ENCODE measurements at regions not wholly inside any gene's neighbourhood (a gene's known extent, or its start where the extent isn't known, plus 50 kb on each side); places are given as distances from the start of the nearest gene placed in this dataset.

GRCh38 chr16:62638324-62638911 is 602.2 kb upstream of the CDH8 start:
- intact Hi-C loops (cut with DNase I), result no loop called here
- H3K27me3 ChIP-seq, result no peaks in the 10 kb centered on the region
- no peak overlapping the region for H3K27ac ChIP-seq
- DNase-seq, result no peak
- ATAC-seq, result no peak
- H3K4me3 ChIP-seq, result no peak overlapping the region
- no peak for TF ChIP-seq CTCF (IDR thresholded peaks at IDR 0.05)
- H3K4me1 ChIP-seq, result no peaks in the 10 kb centered on the region
- H3K9me3 ChIP-seq, result no peaks in the 10 kb centered on the region
- H3K36me3 ChIP-seq, result no peaks in the 10 kb centered on the region

GRCh38 chr16:62625326-62625725 is 589.1 kb upstream of the CDH8 start:
- Histone ChIP-seq H3K4me1 (no peaks in the 10 kb centered on the region), H3K27me3 (no peaks in the 10 kb centered on the region), H3K36me3 (no peaks in the 10 kb centered on the region), H3K27ac (no peak overlapping the region), H3K9me3 (no peaks in the 10 kb centered on the region), H3K4me3 (no peak overlapping the region)
- DNase-seq (no peak), ATAC-seq (no peak)
- TF ChIP-seq CTCF (IDR thresholded peaks at IDR 0.05), result no peak
- intact Hi-C loops (cut with DNase I), result no loop called here

GRCh38 chr16:62620275-62620674 is 584.0 kb upstream of the CDH8 start:
- Histone ChIP-seq H3K4me3 (no peak overlapping the region), H3K27me3 (no peaks in the 10 kb centered on the region), H3K27ac (no peak overlapping the region), H3K4me1 (no peaks in the 10 kb centered on the region), H3K36me3 (no peaks in the 10 kb centered on the region), H3K9me3 (no peaks in the 10 kb centered on the region)
- no peak for TF ChIP-seq CTCF (IDR thresholded peaks at IDR 0.05)
- intact Hi-C loops (cut with DNase I), result no loop called here
- DNase-seq (no peak), ATAC-seq (no peak)

DNA sequence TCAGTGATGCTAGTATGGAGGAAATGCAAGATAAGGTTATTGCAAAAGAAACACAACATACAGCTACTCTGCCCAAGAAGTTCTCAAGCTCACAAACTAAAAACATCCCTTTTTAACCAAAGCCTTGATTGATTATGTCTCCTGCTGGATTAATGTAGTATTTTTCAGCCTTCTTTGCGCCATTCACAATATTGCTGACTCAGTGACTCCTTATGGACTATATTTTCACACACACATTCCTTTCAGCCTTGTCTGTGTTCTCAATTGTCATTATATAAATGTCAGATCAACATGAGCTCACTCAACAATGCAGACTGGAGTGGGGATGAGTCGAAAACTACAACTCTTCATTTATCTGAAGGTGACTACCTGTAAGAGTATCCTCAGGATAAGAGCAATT is 579.3 kb upstream of the CDH8 start:
- no peaks in the 10 kb centered on the region for H3K27me3 ChIP-seq
- no peaks in the 10 kb centered on the region for H3K36me3 ChIP-seq
- no peak for TF ChIP-seq CTCF (IDR thresholded peaks at IDR 0.05)
- DNase-seq (no peak), ATAC-seq (no peak)
- no peak overlapping the region for H3K4me3 ChIP-seq
- no peak overlapping the region for H3K27ac ChIP-seq
- no peaks in the 10 kb centered on the region for H3K4me1 ChIP-seq
- H3K9me3 ChIP-seq, result no peaks in the 10 kb centered on the region
- intact Hi-C loops (cut with DNase I), result no loop called here

DNA sequence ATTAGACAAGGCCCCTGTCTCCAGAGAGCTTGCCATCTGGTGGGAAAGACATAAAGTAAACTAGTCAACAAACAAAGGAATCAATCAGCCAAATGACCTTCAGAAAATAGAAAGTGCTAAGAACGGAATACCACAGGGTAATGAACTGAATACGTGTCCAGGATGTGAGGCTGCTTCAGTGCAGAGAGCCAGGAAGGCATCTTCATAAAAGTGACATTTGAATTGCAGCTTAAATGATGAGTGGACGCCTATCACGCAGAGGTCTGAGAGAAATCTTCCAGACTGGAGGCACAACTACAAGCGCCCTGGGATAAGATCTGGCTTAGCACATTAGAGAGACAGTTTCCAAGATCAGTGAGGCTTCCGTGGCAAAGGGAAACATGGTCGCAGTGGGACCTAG is 574.1 kb upstream of the CDH8 start:
- H3K4me1 ChIP-seq, result no peaks in the 10 kb centered on the region
- intact Hi-C loops (cut with DNase I), result no loop called here
- no peak overlapping the region for H3K4me3 ChIP-seq
- no peaks in the 10 kb centered on the region for H3K27me3 ChIP-seq
- DNase-seq (no peak), ATAC-seq (no peak)
- H3K36me3 ChIP-seq, result no peaks in the 10 kb centered on the region
- no peak for TF ChIP-seq CTCF (IDR thresholded peaks at IDR 0.05)
- H3K27ac ChIP-seq, result no peak overlapping the region
- H3K9me3 ChIP-seq, result no peaks in the 10 kb centered on the region

- Histone ChIP-seq H3K36me3 (no peaks in the 10 kb centered on the region), H3K27ac (no peak overlapping the region), H3K9me3 (no peaks in the 10 kb centered on the region), H3K4me1 (no peaks in the 10 kb centered on the region), H3K27me3 (no peaks in the 10 kb centered on the region), H3K4me3 (no peak overlapping the region)
- no peak for ATAC-seq
- TF ChIP-seq CTCF (IDR thresholded peaks at IDR 0.05), result no peak
- intact Hi-C loops (cut with DNase I), result no loop called here
- DNase-seq, result no peak
These were observed 566.6 kb upstream of the CDH8 start for GRCh38 chr16:62602790-62603189.

Measured in upper lobe of right lung (tissue), 1 donor.